Heart left ventricle (tissue), 13 donors: ENCODE measurements at regions not wholly inside any gene's neighbourhood (a gene's known extent, or its start where the extent isn't known, plus 50 kb on each side); places are given as distances from the start of the nearest gene placed in this dataset.

Experiments
- CTCF ChIP-seq, 12 donors: fragments of 200-600 bp; sonication (generic) in 4 of 12; IDR thresholded peaks; one replicate each; pipeline versions ENCODE4 v1.5.0 to v1.8.0; 2018 to 2022; ENCODE audit warnings: antibody characterized with exemption in 12 of 12, mild to moderate bottlenecking in 5 of 12
- POLR2A ChIP-seq, 2 donors: fragments of 450-650 bp; IDR thresholded peaks; one replicate each; pipeline ENCODE4 v1.6.1; 2017; ENCODE audit warnings: antibody characterized with exemption in 2 of 2, mild to moderate bottlenecking in 2 of 2, moderate library complexity in 2 of 2
- donor health status: ischemic (EF 13 %, LVEDD 7.1; RV severe dilation, severe dysfunction).
- donor health status: DM: no; HTN: yes; CAD: no.
- donor health status: DM: no; HTN: no; CAD: no.
- donor health status: ischemic (EF 25% LVEDD 6.9; RV normal size, moderate dysfunction).
- donor health status: ischemic (EF 25% LVEDD 5.7; RV mildly dilated, moderate dysfunction).
- donor health status: ischemic (EF 35%, LVEDD 5.7; RV mildly dilated, moderate dysfunction).
- donor health status: nonischemic (EF 11% LVEDD 7.7; RV severe dilation, severe dysfunction).
- donor health status: DM: yes; HTN: yes; CAD: no.
- donor health status: PGD.
- donor health status: ischemic (EF 29% LVEDD 5.4; RV normal size, mild dysfunction).
- donor health status: nonischemic (EF 23%, LVEDD 6.1; RV moderate dilation, normal function).

DNA sequence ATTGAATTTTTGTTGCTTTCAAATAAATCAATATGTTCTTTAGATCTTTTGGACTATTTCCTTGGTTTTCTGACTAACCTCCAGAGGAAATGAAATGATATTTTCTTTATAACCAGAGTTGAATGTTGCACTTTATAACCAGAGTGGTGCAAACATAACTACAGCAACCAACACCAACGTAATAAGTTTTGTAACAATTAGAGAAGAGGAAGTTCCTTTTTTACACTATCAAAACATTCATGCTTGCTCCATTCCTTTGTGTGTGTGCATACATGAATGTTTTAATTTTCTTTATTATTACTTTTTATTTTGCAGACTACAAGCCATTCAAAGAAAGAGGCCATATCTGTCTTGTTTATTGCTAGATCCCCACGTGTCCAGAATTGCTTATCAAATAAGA is 193.0 kb upstream of the PPP3CA start:
- TF ChIP-seq POLR2A (IDR thresholded peaks at IDR 0.05), result no peak
- no peak for TF ChIP-seq CTCF (IDR thresholded peaks at IDR 0.05)
